HG02885 (cell line): ENCODE measurements at regions not wholly inside any gene's neighbourhood (a gene's known extent, or its start where the extent isn't known, plus 50 kb on each side); places are given as distances from the start of the nearest gene placed in this dataset.
A peak's percentile ranks its signal among the peaks of the same experiment; 100 is the strongest.

Experiments used
- ATAC-seq: cut with Tn5 transposase; IDR thresholded peaks from one replicate; pipeline ENCODE4 v1.9.1; 2021; ENCODE audit warnings: mild to moderate bottlenecking; ENCODE audit not compliant: unreplicated experiment, poor library complexity

- no peak for ATAC-seq
Observed at GRCh38 chr14:65794674-65795279, 382.2 kb downstream of the FUT8 start.

- no peak for ATAC-seq
Observed at GRCh38 chr14:65798216-65798615, 385.7 kb downstream of the FUT8 start.

- ATAC-seq, result no peak
Observed at GRCh38 chr14:65800694-65801093, 388.2 kb downstream of the FUT8 start.

GRCh38 chr14:65802196-65802595, 389.7 kb downstream of the FUT8 start:
- ATAC-seq, result no peak

- no peak for ATAC-seq
Observed at GRCh38 chr14:65803885-65804284, 391.4 kb downstream of the FUT8 start.

- ATAC-seq, result no peak
Observed at GRCh38 chr14:65804439-65805112, 392.0 kb downstream of the FUT8 start.

GRCh38 chr14:65805113-65805473, 392.6 kb downstream of the FUT8 start:
- no peak for ATAC-seq

- ATAC-seq, result no peak
Observed at GRCh38 chr14:65808390-65808789, 395.9 kb downstream of the FUT8 start.

GRCh38 chr14:65810322-65810721, 397.8 kb downstream of the FUT8 start:
- ATAC-seq, result no peak

- ATAC-seq, result no peak
Observed at GRCh38 chr14:65813760-65814384, 401.3 kb downstream of the FUT8 start.

GRCh38 chr14:65815127-65815526, 402.6 kb downstream of the FUT8 start:
- no peak for ATAC-seq

- no peak for ATAC-seq
Observed at GRCh38 chr14:65817011-65817410, 404.5 kb downstream of the FUT8 start.

- no peak for ATAC-seq
Observed at GRCh38 chr14:65819569-65819968, 407.0 kb downstream of the FUT8 start.

GRCh38 chr14:65821224-65821753, 408.8 kb downstream of the FUT8 start:
- no peak for ATAC-seq

- peak; percentile 72 for ATAC-seq
Observed at GRCh38 chr14:65824285-65824977, 411.9 kb downstream of the FUT8 start.

- no peak for ATAC-seq
Observed at GRCh38 chr14:65824978-65825299, 412.4 kb downstream of the FUT8 start.

- no peak for ATAC-seq
Observed at GRCh38 chr14:65826946-65827345, 414.4 kb downstream of the FUT8 start.

- no peak for ATAC-seq
Observed at GRCh38 chr14:65827520-65827919, 415.0 kb downstream of the FUT8 start.

GRCh38 chr14:65828396-65828795, 415.9 kb downstream of the FUT8 start:
- no peak for ATAC-seq

- no peak for ATAC-seq
Observed at GRCh38 chr14:65832431-65833266, 420.1 kb downstream of the FUT8 start.
